ENCODE measurements at regions not wholly inside any gene's neighbourhood (a gene's known extent, or its start where the extent isn't known, plus 50 kb on each side); places are given as distances from the start of the nearest gene placed in this dataset.

- H3K27me3 ChIP-seq, result no peaks in the 10 kb centered on the region
- H3K4me1 ChIP-seq, result no peaks in the 10 kb centered on the region
- no peaks in the 10 kb centered on the region for H3K36me3 ChIP-seq
- H3K4me3 ChIP-seq (replicated peaks in 1 of 3), result no peak overlapping the region
- 81 to 85% methylated on average over 4 of the region's 4 CpGs for WGBS, 2 donors
- no peaks in the 10 kb centered on the region for H3K9me3 ChIP-seq
- intact Hi-C loops (cut with DNase I), result no loop called here
- no peak for DNase-seq
- H3K27ac ChIP-seq, result no peak overlapping the region
- no peak for TF ChIP-seq POLR2A (IDR thresholded peaks at IDR 0.05)
- TF ChIP-seq, protein P1, sequence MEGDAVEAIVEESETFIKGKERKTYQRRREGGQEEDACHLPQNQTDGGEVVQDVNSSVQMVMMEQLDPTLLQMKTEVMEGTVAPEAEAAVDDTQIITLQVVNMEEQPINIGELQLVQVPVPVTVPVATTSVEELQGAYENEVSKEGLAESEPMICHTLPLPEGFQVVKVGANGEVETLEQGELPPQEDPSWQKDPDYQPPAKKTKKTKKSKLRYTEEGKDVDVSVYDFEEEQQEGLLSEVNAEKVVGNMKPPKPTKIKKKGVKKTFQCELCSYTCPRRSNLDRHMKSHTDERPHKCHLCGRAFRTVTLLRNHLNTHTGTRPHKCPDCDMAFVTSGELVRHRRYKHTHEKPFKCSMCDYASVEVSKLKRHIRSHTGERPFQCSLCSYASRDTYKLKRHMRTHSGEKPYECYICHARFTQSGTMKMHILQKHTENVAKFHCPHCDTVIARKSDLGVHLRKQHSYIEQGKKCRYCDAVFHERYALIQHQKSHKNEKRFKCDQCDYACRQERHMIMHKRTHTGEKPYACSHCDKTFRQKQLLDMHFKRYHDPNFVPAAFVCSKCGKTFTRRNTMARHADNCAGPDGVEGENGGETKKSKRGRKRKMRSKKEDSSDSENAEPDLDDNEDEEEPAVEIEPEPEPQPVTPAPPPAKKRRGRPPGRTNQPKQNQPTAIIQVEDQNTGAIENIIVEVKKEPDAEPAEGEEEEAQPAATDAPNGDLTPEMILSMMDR (IDR thresholded peaks at IDR 0.05), result no peak
These were observed 132.1 kb downstream of the DICER1 start for GRCh38 chr14:95025218-95025617.

DNA sequence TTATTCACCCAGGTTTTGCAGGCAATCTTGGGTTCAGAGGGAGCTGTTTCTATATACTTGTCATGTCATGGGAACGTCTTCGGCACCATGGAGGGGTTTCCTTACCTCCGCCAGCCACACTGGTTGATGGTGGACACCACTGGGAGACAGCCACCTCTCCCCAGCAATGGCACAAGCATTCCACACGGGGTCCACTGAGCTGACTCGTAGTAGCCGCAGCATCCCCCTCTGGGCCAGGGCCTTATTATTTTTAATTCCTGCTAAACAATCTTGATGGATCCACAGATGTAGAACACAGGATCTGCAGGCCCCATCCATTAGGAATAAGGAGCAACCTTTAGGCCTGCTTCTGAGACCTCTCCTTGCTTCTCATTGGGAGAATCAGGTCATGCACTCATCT lies 132.9 kb downstream of the DICER1 start:
- Histone ChIP-seq H3K36me3 (no peaks in the 10 kb centered on the region), H3K4me3 (replicated peaks in 1 of 3) (no peak overlapping the region), H3K4me1 (no peaks in the 10 kb centered on the region), H3K27me3 (no peaks in the 10 kb centered on the region), H3K9me3 (no peaks in the 10 kb centered on the region), H3K27ac (no peak overlapping the region)
- intact Hi-C loops (cut with DNase I), result no loop called here
- no peak for DNase-seq
- 86 to 92% methylated on average over 6 of the region's 6 CpGs for WGBS, 2 donors
- TF ChIP-seq, protein P1 (IDR thresholded peaks at IDR 0.05), result no peak
- TF ChIP-seq POLR2A (IDR thresholded peaks at IDR 0.05), result no peak

- no peaks in the 10 kb centered on the region for H3K27me3 ChIP-seq
- H3K9me3 ChIP-seq, result no peaks in the 10 kb centered on the region
- H3K36me3 ChIP-seq, result no peaks in the 10 kb centered on the region
- WGBS, 2 donors, result 70 to 83% methylated on average over 3 to 4 of the region's 4 CpGs
- no peak overlapping the region for H3K4me3 ChIP-seq (replicated peaks in 1 of 3)
- H3K27ac ChIP-seq, result no peak overlapping the region
- DNase-seq, result no peak
- TF ChIP-seq POLR2A (IDR thresholded peaks at IDR 0.05), result no peak
- TF ChIP-seq, protein P1 (IDR thresholded peaks at IDR 0.05), result no peak
- H3K4me1 ChIP-seq, result no peaks in the 10 kb centered on the region
- intact Hi-C loops (cut with DNase I), result no loop called here
These were observed 133.4 kb downstream of the DICER1 start for GRCh38 chr14:95023886-95024285.

DNA sequence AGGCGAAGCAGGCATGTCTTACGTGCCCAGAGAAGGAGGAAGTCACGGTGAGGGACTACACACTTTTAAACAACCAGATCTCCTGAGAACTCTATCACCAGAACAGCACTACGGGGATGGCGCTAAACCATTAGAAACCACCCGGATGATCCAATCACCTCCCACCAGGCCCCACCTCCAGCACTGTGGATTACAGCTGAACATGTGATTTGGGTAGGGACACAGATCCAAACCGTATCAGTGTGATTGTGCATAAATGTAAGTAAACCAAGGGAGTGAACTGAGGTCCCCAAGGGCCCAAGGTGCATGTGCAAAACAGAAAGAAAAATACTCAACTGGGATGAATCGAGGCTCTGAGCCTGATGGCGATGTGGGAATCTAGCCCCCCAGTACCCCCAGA lies 134.2 kb downstream of the DICER1 start:
- TF ChIP-seq, protein P1 (IDR thresholded peaks at IDR 0.05), result no peak
- no peak for TF ChIP-seq POLR2A (IDR thresholded peaks at IDR 0.05)
- H3K4me1 ChIP-seq, result no peaks in the 10 kb centered on the region
- 92 to 93% methylated on average over 9 of the region's 9 CpGs for WGBS, 2 donors
- H3K27ac ChIP-seq, result no peak overlapping the region
- H3K4me3 ChIP-seq (replicated peaks in 1 of 3), result no peak overlapping the region
- no peaks in the 10 kb centered on the region for H3K9me3 ChIP-seq
- intact Hi-C loops (cut with DNase I), result no loop called here
- no peaks in the 10 kb centered on the region for H3K36me3 ChIP-seq
- no peaks in the 10 kb centered on the region for H3K27me3 ChIP-seq
- DNase-seq, result no peak

DNA sequence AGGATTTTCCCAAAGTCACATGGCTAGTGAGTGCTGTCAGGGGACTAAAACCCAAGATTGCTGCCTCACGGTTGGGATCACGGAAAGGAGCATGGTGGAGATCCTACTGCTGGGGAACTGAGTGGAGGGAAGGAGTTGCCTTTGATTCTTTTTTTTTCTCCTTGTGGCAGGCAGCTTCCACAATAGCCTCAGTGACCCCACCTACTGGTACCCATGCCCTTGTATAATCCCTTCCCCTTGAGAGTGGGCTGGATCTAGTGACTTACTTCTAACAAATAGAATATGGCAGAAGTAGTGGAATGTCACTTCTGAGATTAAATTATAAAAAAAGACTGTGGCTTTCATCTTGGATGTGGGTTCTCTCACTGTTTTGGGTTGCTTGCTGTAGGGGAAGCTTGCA lies 135.7 kb downstream of the DICER1 start:
- no peaks in the 10 kb centered on the region for H3K27me3 ChIP-seq
- no peak for DNase-seq
- H3K4me1 ChIP-seq, result no peaks in the 10 kb centered on the region
- intact Hi-C loops (cut with DNase I), result no loop called here
- no peak overlapping the region for H3K4me3 ChIP-seq (replicated peaks in 1 of 3)
- H3K36me3 ChIP-seq, result no peaks in the 10 kb centered on the region
- TF ChIP-seq, protein P1 (IDR thresholded peaks at IDR 0.05), result no peak
- TF ChIP-seq POLR2A (IDR thresholded peaks at IDR 0.05), result no peak
- H3K9me3 ChIP-seq, result no peaks in the 10 kb centered on the region
- WGBS, 2 donors, result 90 to 95% methylated on average over 2 of the region's 2 CpGs
- no peak overlapping the region for H3K27ac ChIP-seq

All from thyroid gland (tissue), 4 donors.